Fibroblast of skin of right quadriceps (primary cell): ENCODE measurements at regions not wholly inside any gene's neighbourhood (a gene's known extent, or its start where the extent isn't known, plus 50 kb on each side); places are given as distances from the start of the nearest gene placed in this dataset.
A peak's percentile ranks its signal among the peaks of the same experiment; 100 is the strongest.

Experiments
- DNase-seq: peaks from one replicate; pipeline ENCODE4 v3.0.0-alpha.2; 2013

- no peak for DNase-seq
Measured at GRCh38 chr4:4808086-4808485, 51.4 kb upstream of the MSX1 start.

- no peak for DNase-seq
Measured at GRCh38 chr4:4805887-4806286, 53.6 kb upstream of the MSX1 start.

- DNase-seq: no peak
Measured at GRCh38 chr4:4803912-4804296, 55.6 kb upstream of the MSX1 start.

GRCh38 chr4:4803216-4803911 is 56.1 kb upstream of the MSX1 start:
- DNase-seq: no peak

- DNase-seq: peak; percentile 66
Measured at GRCh38 chr4:4800646-4801408, 58.6 kb upstream of the MSX1 start.

- no peak for DNase-seq
Measured at GRCh38 chr4:4794421-4794820, 65.0 kb upstream of the MSX1 start.

- peak; percentile 88 for DNase-seq
Measured at GRCh38 chr4:4792466-4792865, 67.0 kb upstream of the MSX1 start.

GRCh38 chr4:4791299-4792111 is 68.0 kb upstream of the MSX1 start:
- peak; percentile 90 for DNase-seq

- DNase-seq: no peak
Measured at GRCh38 chr4:4789462-4789861, 70.0 kb upstream of the MSX1 start.

- DNase-seq: no peak
Measured at GRCh38 chr4:4788573-4788972, 70.9 kb upstream of the MSX1 start.

GRCh38 chr4:4787421-4787820 is 72.0 kb upstream of the MSX1 start:
- no peak for DNase-seq

- no peak for DNase-seq
Measured at GRCh38 chr4:4784379-4784778, 75.1 kb upstream of the MSX1 start.

GRCh38 chr4:4783847-4784246 is 75.6 kb upstream of the MSX1 start:
- DNase-seq: no peak

GRCh38 chr4:4782969-4783368 is 76.5 kb upstream of the MSX1 start:
- peak; percentile 19 for DNase-seq

- DNase-seq: peak; percentile 86
Measured at GRCh38 chr4:4781936-4782707, 77.3 kb upstream of the MSX1 start.

GRCh38 chr4:4780729-4781244 is 78.7 kb upstream of the MSX1 start:
- peak; percentile 90 for DNase-seq

- no peak for DNase-seq
Measured at GRCh38 chr4:4779486-4779885, 80.0 kb upstream of the MSX1 start.

- no peak for DNase-seq
Measured at GRCh38 chr4:4779054-4779453, 80.4 kb upstream of the MSX1 start.

GRCh38 chr4:4778554-4778953 is 80.9 kb upstream of the MSX1 start:
- DNase-seq: no peak

- DNase-seq: no peak
Measured at GRCh38 chr4:4776934-4777333, 82.5 kb upstream of the MSX1 start.

- DNase-seq: no peak
Measured at GRCh38 chr4:4776335-4776734, 83.1 kb upstream of the MSX1 start.

GRCh38 chr4:4775493-4776004 is 83.9 kb upstream of the MSX1 start:
- no peak for DNase-seq

GRCh38 chr4:4772534-4772933 is 86.9 kb upstream of the MSX1 start:
- DNase-seq: no peak
